ENCODE measurements at regions not wholly inside any gene's neighbourhood (a gene's known extent, or its start where the extent isn't known, plus 50 kb on each side); places are given as distances from the start of the nearest gene placed in this dataset.

DNA sequence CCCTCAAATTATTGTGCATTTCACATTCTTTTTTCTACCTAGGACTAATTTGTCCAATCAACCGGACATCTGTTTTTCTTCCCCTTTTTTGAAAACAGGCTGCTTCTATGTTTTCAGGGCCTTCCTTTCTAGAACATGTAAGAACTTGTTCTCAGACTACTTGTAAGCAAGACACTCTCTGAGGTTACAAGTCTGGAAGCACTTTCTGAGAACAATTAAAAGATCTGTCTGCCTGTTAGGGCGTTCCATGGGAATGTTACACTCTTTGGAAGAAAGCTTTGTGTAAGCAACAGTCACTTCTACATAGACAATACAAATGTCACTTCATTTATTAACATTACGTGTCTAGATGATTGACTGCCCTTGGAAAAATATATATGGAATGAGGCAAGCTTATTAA is 50.9 kb upstream of the HSPB3 start:
- Histone ChIP-seq H3K27ac (ENCODE audit: low read depth, low read length) (no peak overlapping the region), H3K4me3 (ENCODE audit: low read depth, low read length) (no peak overlapping the region), H3K9me3 (ENCODE audit: control insufficient read depth, insufficient read depth, low read length) (no peaks in the 10 kb centered on the region), H3K27me3 (ENCODE audit: control insufficient read depth, insufficient read depth, low read length) (peaks cover 16% of the 10 kb centered on the region)
- ChIA-PET POLR2A (no interaction called here), CTCF (interaction anchor here (1.5 to 5.3 kb wide), 4 partner anchors 15 to 170 kb away, joined by 3 to 18 read pairs (median 8); no protein-coding TSS in a partner anchor)
- DNase-seq (ENCODE audit: low read depth, low spot score), result no peak
- TF ChIP-seq, protein P1, sequence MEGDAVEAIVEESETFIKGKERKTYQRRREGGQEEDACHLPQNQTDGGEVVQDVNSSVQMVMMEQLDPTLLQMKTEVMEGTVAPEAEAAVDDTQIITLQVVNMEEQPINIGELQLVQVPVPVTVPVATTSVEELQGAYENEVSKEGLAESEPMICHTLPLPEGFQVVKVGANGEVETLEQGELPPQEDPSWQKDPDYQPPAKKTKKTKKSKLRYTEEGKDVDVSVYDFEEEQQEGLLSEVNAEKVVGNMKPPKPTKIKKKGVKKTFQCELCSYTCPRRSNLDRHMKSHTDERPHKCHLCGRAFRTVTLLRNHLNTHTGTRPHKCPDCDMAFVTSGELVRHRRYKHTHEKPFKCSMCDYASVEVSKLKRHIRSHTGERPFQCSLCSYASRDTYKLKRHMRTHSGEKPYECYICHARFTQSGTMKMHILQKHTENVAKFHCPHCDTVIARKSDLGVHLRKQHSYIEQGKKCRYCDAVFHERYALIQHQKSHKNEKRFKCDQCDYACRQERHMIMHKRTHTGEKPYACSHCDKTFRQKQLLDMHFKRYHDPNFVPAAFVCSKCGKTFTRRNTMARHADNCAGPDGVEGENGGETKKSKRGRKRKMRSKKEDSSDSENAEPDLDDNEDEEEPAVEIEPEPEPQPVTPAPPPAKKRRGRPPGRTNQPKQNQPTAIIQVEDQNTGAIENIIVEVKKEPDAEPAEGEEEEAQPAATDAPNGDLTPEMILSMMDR (IDR thresholded peaks at IDR 0.05; ENCODE audit: low read depth, low read length), result no peak

DNA sequence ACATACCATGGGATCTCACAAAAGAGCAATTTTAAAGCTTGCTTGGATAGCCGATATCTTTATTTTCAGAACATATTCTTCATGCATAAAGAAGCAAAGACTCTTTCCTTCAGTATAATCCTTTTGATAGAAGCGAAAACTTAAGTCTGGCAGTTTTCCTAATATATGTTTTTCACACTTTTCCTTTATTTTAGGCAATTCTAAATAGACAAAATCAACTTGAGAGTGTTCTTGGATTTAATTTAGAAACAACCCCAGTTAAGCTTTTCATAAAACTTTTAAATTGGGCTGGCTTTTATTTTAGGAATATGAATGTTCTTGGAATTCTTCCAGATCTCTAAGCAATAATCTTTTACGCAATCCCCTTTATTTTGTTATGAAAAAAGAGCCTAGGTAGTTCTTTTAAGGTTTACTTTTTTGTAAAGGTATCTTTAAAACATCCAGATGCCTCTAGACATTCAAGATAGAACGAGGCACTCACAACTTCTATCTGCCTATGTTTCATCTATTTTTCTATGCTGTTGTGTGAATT is 51.5 kb upstream of the HSPB3 start:
- Histone ChIP-seq H3K27me3 (ENCODE audit: control insufficient read depth, insufficient read depth, low read length) (peaks cover 16% of the 10 kb centered on the region), H3K4me3 (ENCODE audit: low read depth, low read length) (no peak overlapping the region), H3K27ac (ENCODE audit: low read depth, low read length) (no peak overlapping the region), H3K9me3 (ENCODE audit: control insufficient read depth, insufficient read depth, low read length) (no peaks in the 10 kb centered on the region)
- TF ChIP-seq, protein P1 (IDR thresholded peaks at IDR 0.05; ENCODE audit: low read depth, low read length), result no peak
- ChIA-PET POLR2A (no interaction called here), CTCF (interaction anchor here (0.6 to 5.3 kb wide), 5 partner anchors 15 to 170 kb away, joined by 3 to 18 read pairs (median 5); no protein-coding TSS in a partner anchor)
- DNase-seq (ENCODE audit: low read depth, low spot score), result no peak

DNA sequence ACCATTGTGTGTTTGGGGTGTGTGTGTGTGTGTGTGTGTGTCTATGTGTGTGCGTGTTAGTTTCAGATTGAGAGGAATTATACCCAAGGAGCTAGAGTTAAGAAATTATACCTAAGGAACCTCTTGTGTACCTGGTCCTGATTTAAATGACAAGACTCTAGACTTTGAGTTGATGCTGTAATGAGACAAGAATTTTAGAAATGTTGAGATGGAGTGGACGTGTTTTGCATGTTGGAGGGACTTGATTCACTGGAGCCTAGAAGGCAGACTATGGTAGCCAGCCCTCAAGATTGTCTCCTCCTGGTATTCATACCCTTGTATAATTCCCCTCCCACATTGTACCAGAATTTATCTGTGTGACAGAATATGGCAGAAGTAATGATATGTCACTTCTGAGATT is 52.4 kb upstream of the HSPB3 start:
- ChIA-PET CTCF (interaction anchor here (1.2 to 5.3 kb wide), 3 partner anchors 54 to 159 kb away, joined by 4 to 18 read pairs (median 5); no protein-coding TSS in a partner anchor), POLR2A (interaction anchor here (1.5 kb wide), 1 partner anchor 93 kb away, joined by 3 read pairs; the partner anchor contains the start of gene ARL15)
- H3K27ac ChIP-seq (ENCODE audit: low read depth, low read length), result no peak overlapping the region
- H3K9me3 ChIP-seq (ENCODE audit: control insufficient read depth, insufficient read depth, low read length), result no peaks in the 10 kb centered on the region
- DNase-seq (ENCODE audit: low read depth, low spot score), result no peak
- H3K4me3 ChIP-seq (ENCODE audit: low read depth, low read length), result no peak overlapping the region
- TF ChIP-seq, protein P1 (IDR thresholded peaks at IDR 0.05; ENCODE audit: low read depth, low read length), result no peak
- H3K27me3 ChIP-seq (ENCODE audit: control insufficient read depth, insufficient read depth, low read length), result peaks cover 16% of the 10 kb centered on the region

DNA sequence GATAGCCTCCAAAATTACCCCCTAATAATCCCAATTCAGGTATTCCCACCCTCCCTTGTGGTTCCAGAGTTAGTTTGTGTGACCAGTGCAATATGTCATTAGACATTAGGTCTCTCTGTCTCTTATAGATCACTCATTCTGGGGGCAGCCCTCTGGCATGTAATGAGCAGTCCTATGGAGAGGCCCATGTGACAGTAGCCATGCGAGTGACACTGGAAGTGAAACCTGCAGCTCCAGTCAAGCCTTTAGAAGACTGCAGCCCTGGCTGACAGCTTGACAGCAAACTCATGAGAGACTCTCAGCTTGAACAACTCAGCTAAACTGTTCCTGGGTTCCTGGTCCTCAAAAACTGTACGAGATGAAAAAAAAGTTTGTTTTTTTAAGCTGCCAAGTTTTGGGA is 54.0 kb upstream of the HSPB3 start:
- CTCF ChIA-PET, result interaction anchor here (0.6 to 5.3 kb wide), 4 partner anchors 18 to 158 kb away, joined by 3 to 18 read pairs (median 4); no protein-coding TSS in a partner anchor
- H3K4me3 ChIP-seq (ENCODE audit: low read depth, low read length), result no peak overlapping the region
- POLR2A ChIA-PET, result no interaction called here
- no peak for DNase-seq (ENCODE audit: low read depth, low spot score)
- TF ChIP-seq, protein P1 (IDR thresholded peaks at IDR 0.05; ENCODE audit: low read depth, low read length), result no peak
- no peaks in the 10 kb centered on the region for H3K9me3 ChIP-seq (ENCODE audit: control insufficient read depth, insufficient read depth, low read length)
- no peak overlapping the region for H3K27ac ChIP-seq (ENCODE audit: low read depth, low read length)
- peaks cover 14% of the 10 kb centered on the region for H3K27me3 ChIP-seq (ENCODE audit: control insufficient read depth, insufficient read depth, low read length)

DNA sequence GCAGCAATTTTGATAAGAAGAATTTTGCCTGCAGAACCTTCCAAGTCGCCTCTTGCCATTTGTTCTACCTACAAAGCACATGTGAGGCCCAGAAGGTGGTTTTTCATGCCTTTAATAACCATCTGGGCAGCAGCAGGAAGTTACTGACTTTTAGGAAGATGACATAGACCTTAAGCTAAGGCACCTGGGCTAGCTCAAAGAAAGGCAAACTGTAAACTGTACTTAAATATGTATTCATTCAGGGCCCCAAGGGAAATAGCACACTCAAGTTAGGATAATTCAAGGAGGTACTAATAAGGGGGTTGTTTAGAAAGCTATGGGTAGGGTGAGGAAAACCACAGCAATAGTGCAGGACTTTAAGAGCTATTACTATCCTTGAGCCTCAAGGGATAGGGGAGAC is 57.3 kb upstream of the HSPB3 start:
- no peak overlapping the region for H3K27ac ChIP-seq (ENCODE audit: low read depth, low read length)
- ChIA-PET CTCF (interaction anchor here (1.1 kb wide), 1 partner anchor 21 kb away, joined by 4 read pairs; no protein-coding TSS in a partner anchor), POLR2A (interaction anchor here (1.1 kb wide), 1 partner anchor 88 kb away, joined by 4 read pairs; the partner anchor contains the start of gene ARL15)
- H3K9me3 ChIP-seq (ENCODE audit: control insufficient read depth, insufficient read depth, low read length), result no peaks in the 10 kb centered on the region
- DNase-seq (ENCODE audit: low read depth, low spot score), result no peak
- H3K4me3 ChIP-seq (ENCODE audit: low read depth, low read length), result no peak overlapping the region
- H3K27me3 ChIP-seq (ENCODE audit: control insufficient read depth, insufficient read depth, low read length), result peaks cover 11% of the 10 kb centered on the region
- TF ChIP-seq, protein P1 (IDR thresholded peaks at IDR 0.05; ENCODE audit: low read depth, low read length), result no peak

Data from AG04450 (cell line).